ENCODE measurements at regions not wholly inside any gene's neighbourhood (a gene's known extent, or its start where the extent isn't known, plus 50 kb on each side); places are given as distances from the start of the nearest gene placed in this dataset.

DNA sequence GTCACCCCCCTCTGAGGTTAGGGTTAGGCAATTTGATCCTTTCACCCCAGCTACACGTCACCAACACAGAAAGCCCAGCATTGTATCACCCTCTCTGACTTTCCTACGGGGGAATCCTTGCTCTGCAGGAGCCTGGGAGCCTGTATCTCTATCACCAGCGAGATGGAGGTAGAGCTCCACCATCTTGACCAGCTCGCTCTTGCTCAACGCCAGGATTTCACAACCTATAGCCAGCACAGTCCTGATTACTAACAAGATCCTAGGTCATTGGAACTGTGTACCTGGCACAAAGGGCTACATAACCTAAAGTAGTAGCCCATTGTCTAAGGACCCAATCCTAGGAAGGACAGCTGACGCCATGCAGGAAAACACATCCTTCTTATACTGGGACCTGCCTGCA lies 66.1 kb downstream of the DMRTA2 start:
- Histone ChIP-seq H3K36me3 (ENCODE audit: control insufficient read depth in 2 of 2, insufficient read depth in 2 of 2, low read length in 1 of 2) (no peaks in the 10 kb centered on the region), H3K4me2 (ENCODE audit: control insufficient read depth, insufficient read depth) (no peak overlapping the region), H4K20me1 (ENCODE audit: control insufficient read depth, insufficient read depth) (no peaks in the 10 kb centered on the region), H3K4me3 (no peak overlapping the region), H3K27me3 (replicated peaks in 1 of 2; ENCODE audit: control insufficient read depth in 2 of 2, insufficient read depth in 2 of 2, low read length in 1 of 2) (no peaks in the 10 kb centered on the region), H3K27ac (ENCODE audit: control insufficient read depth, insufficient read depth) (no peak overlapping the region), H3K4me1 (ENCODE audit: control insufficient read depth, insufficient read depth, low read length) (no peaks in the 10 kb centered on the region), H3K9me3 (replicated peaks; ENCODE audit: control insufficient read depth, insufficient read depth, low read length) (no peaks in the 10 kb centered on the region; the same call in 2 of the 3 replicates), H3K9ac (ENCODE audit: control insufficient read depth, insufficient read depth, low read length) (no peak overlapping the region), H3K79me2 (ENCODE audit: control insufficient read depth, insufficient read depth, low read length) (no peaks in the 10 kb centered on the region), H2AFZ (ENCODE audit: control insufficient read depth, low read depth, low read length) (no peak overlapping the region)
- intact Hi-C loops (cut with micrococcal nuclease; ENCODE audit: unreplicated experiment): no loop called here
- TF ChIP-seq EP300 (IDR thresholded peaks at IDR 0.05; ENCODE audit: borderline replicate concordance in 1 of 2, control insufficient read depth in 1 of 2, low read depth in 2 of 2, low read length in 2 of 2) (no peak), MEF2B (IDR thresholded peaks at IDR 0.05; ENCODE audit: partially characterized antibody, poor library complexity, severe bottlenecking) (no peak), MTA3 (IDR thresholded peaks at IDR 0.05; ENCODE audit: borderline replicate concordance, low read length) (no peak), ZBED1 (IDR thresholded peaks at IDR 0.05; ENCODE audit: borderline replicate concordance) (no peak), BRCA1 (IDR thresholded peaks at IDR 0.05; ENCODE audit: low read depth, low read length) (no peak), CHD2 (IDR thresholded peaks at IDR 0.05; ENCODE audit: borderline replicate concordance, low read depth, low read length) (no peak), RAD51 (IDR thresholded peaks at IDR 0.05) (no peak), GATAD2B (conservative IDR thresholded peaks at IDR 0.05; ENCODE audit: low read depth) (no peak)
- TF ChIP-seq, protein P1, sequence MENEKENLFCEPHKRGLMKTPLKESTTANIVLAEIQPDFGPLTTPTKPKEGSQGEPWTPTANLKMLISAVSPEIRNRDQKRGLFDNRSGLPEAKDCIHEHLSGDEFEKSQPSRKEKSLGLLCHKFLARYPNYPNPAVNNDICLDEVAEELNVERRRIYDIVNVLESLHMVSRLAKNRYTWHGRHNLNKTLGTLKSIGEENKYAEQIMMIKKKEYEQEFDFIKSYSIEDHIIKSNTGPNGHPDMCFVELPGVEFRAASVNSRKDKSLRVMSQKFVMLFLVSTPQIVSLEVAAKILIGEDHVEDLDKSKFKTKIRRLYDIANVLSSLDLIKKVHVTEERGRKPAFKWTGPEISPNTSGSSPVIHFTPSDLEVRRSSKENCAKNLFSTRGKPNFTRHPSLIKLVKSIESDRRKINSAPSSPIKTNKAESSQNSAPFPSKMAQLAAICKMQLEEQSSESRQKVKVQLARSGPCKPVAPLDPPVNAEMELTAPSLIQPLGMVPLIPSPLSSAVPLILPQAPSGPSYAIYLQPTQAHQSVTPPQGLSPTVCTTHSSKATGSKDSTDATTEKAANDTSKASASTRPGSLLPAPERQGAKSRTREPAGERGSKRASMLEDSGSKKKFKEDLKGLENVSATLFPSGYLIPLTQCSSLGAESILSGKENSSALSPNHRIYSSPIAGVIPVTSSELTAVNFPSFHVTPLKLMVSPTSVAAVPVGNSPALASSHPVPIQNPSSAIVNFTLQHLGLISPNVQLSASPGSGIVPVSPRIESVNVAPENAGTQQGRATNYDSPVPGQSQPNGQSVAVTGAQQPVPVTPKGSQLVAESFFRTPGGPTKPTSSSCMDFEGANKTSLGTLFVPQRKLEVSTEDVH (IDR thresholded peaks at IDR 0.05; ENCODE audit: low read depth, partially characterized antibody): no peak
- TF ChIP-seq, protein P2, sequence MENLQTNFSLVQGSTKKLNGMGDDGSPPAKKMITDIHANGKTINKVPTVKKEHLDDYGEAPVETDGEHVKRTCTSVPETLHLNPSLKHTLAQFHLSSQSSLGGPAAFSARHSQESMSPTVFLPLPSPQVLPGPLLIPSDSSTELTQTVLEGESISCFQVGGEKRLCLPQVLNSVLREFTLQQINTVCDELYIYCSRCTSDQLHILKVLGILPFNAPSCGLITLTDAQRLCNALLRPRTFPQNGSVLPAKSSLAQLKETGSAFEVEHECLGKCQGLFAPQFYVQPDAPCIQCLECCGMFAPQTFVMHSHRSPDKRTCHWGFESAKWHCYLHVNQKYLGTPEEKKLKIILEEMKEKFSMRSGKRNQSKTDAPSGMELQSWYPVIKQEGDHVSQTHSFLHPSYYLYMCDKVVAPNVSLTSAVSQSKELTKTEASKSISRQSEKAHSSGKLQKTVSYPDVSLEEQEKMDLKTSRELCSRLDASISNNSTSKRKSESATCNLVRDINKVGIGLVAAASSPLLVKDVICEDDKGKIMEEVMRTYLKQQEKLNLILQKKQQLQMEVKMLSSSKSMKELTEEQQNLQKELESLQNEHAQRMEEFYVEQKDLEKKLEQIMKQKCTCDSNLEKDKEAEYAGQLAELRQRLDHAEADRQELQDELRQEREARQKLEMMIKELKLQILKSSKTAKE (IDR thresholded peaks at IDR 0.05; ENCODE audit: low read depth, poor library complexity, severe bottlenecking): no peak
- TF ChIP-seq, protein P3, sequence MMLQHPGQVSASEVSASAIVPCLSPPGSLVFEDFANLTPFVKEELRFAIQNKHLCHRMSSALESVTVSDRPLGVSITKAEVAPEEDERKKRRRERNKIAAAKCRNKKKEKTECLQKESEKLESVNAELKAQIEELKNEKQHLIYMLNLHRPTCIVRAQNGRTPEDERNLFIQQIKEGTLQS (IDR thresholded peaks at IDR 0.05; ENCODE audit: borderline replicate concordance, extremely low read depth, low read depth, low read length): no peak
- TF ChIP-seq, protein P4, sequence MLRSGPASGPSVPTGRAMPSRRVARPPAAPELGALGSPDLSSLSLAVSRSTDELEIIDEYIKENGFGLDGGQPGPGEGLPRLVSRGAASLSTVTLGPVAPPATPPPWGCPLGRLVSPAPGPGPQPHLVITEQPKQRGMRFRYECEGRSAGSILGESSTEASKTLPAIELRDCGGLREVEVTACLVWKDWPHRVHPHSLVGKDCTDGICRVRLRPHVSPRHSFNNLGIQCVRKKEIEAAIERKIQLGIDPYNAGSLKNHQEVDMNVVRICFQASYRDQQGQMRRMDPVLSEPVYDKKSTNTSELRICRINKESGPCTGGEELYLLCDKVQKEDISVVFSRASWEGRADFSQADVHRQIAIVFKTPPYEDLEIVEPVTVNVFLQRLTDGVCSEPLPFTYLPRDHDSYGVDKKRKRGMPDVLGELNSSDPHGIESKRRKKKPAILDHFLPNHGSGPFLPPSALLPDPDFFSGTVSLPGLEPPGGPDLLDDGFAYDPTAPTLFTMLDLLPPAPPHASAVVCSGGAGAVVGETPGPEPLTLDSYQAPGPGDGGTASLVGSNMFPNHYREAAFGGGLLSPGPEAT (IDR thresholded peaks at IDR 0.05; ENCODE audit: low read depth): no peak
- ATAC-seq: no peak
- FAIRE-seq: no peak
- CTCF ChIA-PET: no interaction called here
- RAD21 ChIA-PET (ENCODE audit: unreplicated experiment): no interaction called here
- 48% methylated on average over 6 of the region's 6 CpGs for WGBS (ENCODE audit: insufficient coverage, insufficient replicate concordance, low lambda C conversion rate, missing lambda C conversion rate)
- POLR2A ChIA-PET: interaction anchor here (0.7 kb wide), 1 partner anchor 10 kb away, joined by 3 read pairs; no protein-coding TSS in a partner anchor
- no TSS peak for BruUV-seq (replicated peaks)
- in situ Hi-C loops (cut with MboI): loop anchor here (25.0 kb wide), 1 partner anchor 705 kb away; no protein-coding TSS in a partner anchor
- SMC1A ChIA-PET (ENCODE audit: uncharacterized antibody, unreplicated experiment): no interaction called here
- no peak for DNase-seq (ENCODE audit: low read depth, low spot score)

All from GM12878 (cell line).